ENCODE measurements at regions not wholly inside any gene's neighbourhood (a gene's known extent, or its start where the extent isn't known, plus 50 kb on each side); places are given as distances from the start of the nearest gene placed in this dataset.

GRCh38 chr10:20466731-20467130 lies 430.4 kb downstream of the NEBL start:
- Histone ChIP-seq H3K27me3 (ENCODE audit: control insufficient read depth, insufficient read depth, low read length) (no peaks in the 10 kb centered on the region), H2AK9ac (replicated peaks; ENCODE audit: low read depth, low read length, poor library complexity) (no peak overlapping the region), H3K4ac (ENCODE audit: low read depth, low read length) (no peak overlapping the region), H4K20me1 (ENCODE audit: insufficient read depth, low read length) (no peaks in the 10 kb centered on the region), H3K9me1 (ENCODE audit: insufficient read depth, low read length) (no peaks in the 10 kb centered on the region), H3K23ac (ENCODE audit: low read depth, low read length) (no peak overlapping the region), H3K4me2 (ENCODE audit: low read depth, low read length) (no peak overlapping the region), H3K4me1 (ENCODE audit: control insufficient read depth, insufficient read depth, low read length) (no peaks in the 10 kb centered on the region), H4K91ac (ENCODE audit: insufficient read depth, low read depth, low read length) (no peak overlapping the region), H3K14ac (replicated peaks; ENCODE audit: low read depth, low read length) (no peak overlapping the region), H2AFZ (replicated peaks; ENCODE audit: low read length, poor library complexity) (no peak overlapping the region), H2BK120ac (ENCODE audit: low read depth, low read length) (no peak overlapping the region), H3K4me3 (ENCODE audit: insufficient read depth, low read depth, low read length) (no peak overlapping the region), H4K5ac (ENCODE audit: low read depth, low read length) (no peak overlapping the region), H2AK5ac (ENCODE audit: low read depth, low read length) (no peak overlapping the region), H3K36me3 (ENCODE audit: control insufficient read depth, insufficient read depth, low read length) (no peaks in the 10 kb centered on the region), H4K8ac (ENCODE audit: low read depth in 2 of 2, low read length in 2 of 2) (no peak overlapping the region), H2BK5ac (ENCODE audit: low read depth, low read length, poor library complexity, severe bottlenecking) (no peak overlapping the region), H2BK20ac (ENCODE audit: low read depth, low read length) (no peak overlapping the region), H3K9me3 (ENCODE audit: control insufficient read depth, insufficient read depth, low read length) (no peaks in the 10 kb centered on the region), H3K27ac (ENCODE audit: insufficient read depth, low read length) (no peak overlapping the region), H3K79me1 (ENCODE audit: low read depth in 1 of 2, low read length in 2 of 2) (no peaks in the 10 kb centered on the region), H3K56ac (ENCODE audit: extremely low read depth, insufficient read depth, low read length) (no peak overlapping the region), H2BK15ac (ENCODE audit: low read depth, low read length) (no peak overlapping the region), H3K9ac (ENCODE audit: low read depth, low read length) (no peak overlapping the region), H3K18ac (ENCODE audit: low read depth, low read length) (no peak overlapping the region)
- DNase-seq (peak; percentile 2), ATAC-seq (ENCODE audit: low read depth) (no peak)
- in situ Hi-C loops (cut with MboI; ENCODE audit: low sequenced_read_pairs), result no loop called here
- TF ChIP-seq RFX5 (IDR thresholded peaks at IDR 0.05; ENCODE audit: low read depth, low read length), result no peak
- no peak for TF ChIP-seq CEBPB (IDR thresholded peaks at IDR 0.05; ENCODE audit: low read depth, low read length)
- no peak for TF ChIP-seq RCOR1 (IDR thresholded peaks at IDR 0.05; ENCODE audit: insufficient replicate concordance, low read length)
- no peak for TF ChIP-seq FOS (IDR thresholded peaks at IDR 0.05; ENCODE audit: low read depth, low read length)
- TF ChIP-seq BHLHE40 (IDR thresholded peaks at IDR 0.05; ENCODE audit: low read depth, low read length), result no peak
- BruUV-seq (replicated peaks), result no TSS peak
- POLR2A ChIA-PET (ENCODE audit: unreplicated experiment), result no interaction called here
- intact Hi-C loops (cut with micrococcal nuclease), result no loop called here
- dilution Hi-C loops (cut with HindIII; ENCODE audit: low sequenced_read_pairs, unreplicated experiment), result no loop called here
- CTCF ChIA-PET, result no interaction called here

All from IMR-90 (cell line).